Activated CD8-positive, alpha-beta T cell treated with anti-CD3 and anti-CD28 coated beads for 36 hours (primary cell): ENCODE measurements at regions not wholly inside any gene's neighbourhood (a gene's known extent, or its start where the extent isn't known, plus 50 kb on each side); places are given as distances from the start of the nearest gene placed in this dataset.
"Not testable (repeated sequence)": the region's sequence is repeated elsewhere in the genome, so short reads cannot be mapped to it uniquely, and the experiment has no call there.

ENCODE experiments used
- ATAC-seq: fragments of 200-7000 bp; cut with Tn5 transposase; one replicate; pipeline ENCODE4 v1.10.0; 2021; ENCODE audit warnings: mild to moderate bottlenecking, moderate library complexity
- CTCF ChIA-PET: fragments of 350-600 bp; sonication (Branson Sonifier 250); formaldehyde crosslinking; loops from one replicate; lab custom pipeline; 2021; ENCODE audit warnings: antibody characterized with exemption; lab: Charles Lee
- POLR2A ChIA-PET: fragments of 350-600 bp; sonication (Branson Sonifier 250); formaldehyde crosslinking; loops from one replicate; lab custom pipeline; 2021; ENCODE audit warnings: antibody characterized with exemption; lab: Charles Lee
- DNase-seq: peaks from one replicate; pipeline ENCODE4 v3.0.0-alpha.2; 2020
- H3K27ac Mint-ChIP-seq: one replicate; pipeline ENCODE4 v1.8.0; 2021; ENCODE audit warnings: mild to moderate bottlenecking, mixed read lengths
- H3K27me3 Mint-ChIP-seq: one replicate; pipeline ENCODE4 v1.8.0; 2021; ENCODE audit warnings: mixed read lengths
- H3K36me3 Mint-ChIP-seq: one replicate; pipeline ENCODE4 v1.8.0; 2021; ENCODE audit warnings: low read depth, mixed read lengths
- H3K4me1 Mint-ChIP-seq: one replicate; pipeline ENCODE4 v1.8.0; 2021; ENCODE audit warnings: low read depth, mixed read lengths
- H3K4me3 Mint-ChIP-seq: one replicate; pipeline ENCODE4 v1.8.0; 2021; ENCODE audit warnings: mild to moderate bottlenecking, moderate library complexity, mixed read lengths
- H3K9me3 Mint-ChIP-seq: one replicate; pipeline ENCODE4 v1.8.0; 2021; ENCODE audit warnings: mixed read lengths
- intact Hi-C: fragments of 100-400 bp; cut with micrococcal nuclease; formaldehyde crosslinking; loops from one replicate; pipeline ENCODE4 v1.10.0; 2022

GRCh38 chr9:40191403-40191802 lies 835.9 kb downstream of the SPATA31A1 start:
- H3K36me3 Mint-ChIP-seq, H3K27ac Mint-ChIP-seq, H3K4me1 Mint-ChIP-seq, CTCF ChIA-PET, intact Hi-C loops, H3K4me3 Mint-ChIP-seq, DNase-seq, ATAC-seq, H3K9me3 Mint-ChIP-seq, H3K27me3 Mint-ChIP-seq, POLR2A ChIA-PET: not testable (repeated sequence)

DNA sequence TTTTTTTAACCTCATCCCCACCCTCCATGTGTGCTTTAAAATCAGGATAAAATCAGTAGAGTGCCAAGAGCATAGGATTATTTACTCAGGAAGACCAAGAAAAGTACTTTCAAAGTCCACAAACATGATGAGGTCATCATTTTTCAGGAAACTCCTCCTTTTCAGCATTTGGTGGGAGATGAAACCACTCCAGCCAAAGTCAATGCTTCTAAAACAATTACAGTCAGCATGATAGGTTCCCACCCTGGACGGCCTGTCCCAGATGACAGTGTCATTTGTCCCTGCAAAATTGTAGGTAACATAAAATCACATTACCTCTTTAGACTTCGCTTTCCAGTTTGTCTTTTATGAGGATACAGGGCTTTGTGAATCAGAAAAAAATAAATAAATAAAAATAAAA lies 836.7 kb downstream of the SPATA31A1 start:
- DNase-seq, H3K27ac Mint-ChIP-seq, H3K4me1 Mint-ChIP-seq, ATAC-seq, H3K27me3 Mint-ChIP-seq, CTCF ChIA-PET, H3K4me3 Mint-ChIP-seq, H3K36me3 Mint-ChIP-seq, intact Hi-C loops, H3K9me3 Mint-ChIP-seq, POLR2A ChIA-PET: not testable (repeated sequence)

DNA sequence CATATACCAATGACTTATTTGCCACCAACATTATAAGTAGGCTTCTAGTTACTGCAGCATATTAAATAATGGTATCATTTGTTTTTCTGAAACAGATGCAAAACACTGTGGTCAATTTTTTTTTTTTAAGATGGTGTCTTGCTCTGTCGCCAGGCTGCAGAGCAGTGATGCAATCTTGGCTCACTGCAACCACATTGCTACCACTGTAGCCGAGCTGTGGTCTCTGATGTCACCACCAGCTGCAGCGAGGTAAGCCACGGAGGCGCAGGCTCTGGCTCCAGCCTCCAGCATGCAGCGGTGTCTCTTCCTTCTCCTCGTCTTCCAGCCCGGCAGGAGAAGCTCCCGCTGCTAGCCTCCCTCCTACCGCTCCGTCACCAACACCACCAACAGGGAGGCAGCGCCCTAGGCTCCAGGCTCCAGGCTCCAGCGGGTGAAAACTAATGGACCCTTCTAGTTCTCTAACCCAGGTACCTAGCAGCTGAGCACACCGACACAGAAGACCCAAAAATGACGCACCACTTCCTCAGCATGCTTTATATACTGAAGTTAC lies 840.8 kb downstream of the SPATA31A1 start:
- H3K27ac Mint-ChIP-seq, ATAC-seq, CTCF ChIA-PET, H3K27me3 Mint-ChIP-seq, intact Hi-C loops, DNase-seq, H3K4me3 Mint-ChIP-seq, H3K4me1 Mint-ChIP-seq, H3K36me3 Mint-ChIP-seq, POLR2A ChIA-PET, H3K9me3 Mint-ChIP-seq: not testable (repeated sequence)

DNA sequence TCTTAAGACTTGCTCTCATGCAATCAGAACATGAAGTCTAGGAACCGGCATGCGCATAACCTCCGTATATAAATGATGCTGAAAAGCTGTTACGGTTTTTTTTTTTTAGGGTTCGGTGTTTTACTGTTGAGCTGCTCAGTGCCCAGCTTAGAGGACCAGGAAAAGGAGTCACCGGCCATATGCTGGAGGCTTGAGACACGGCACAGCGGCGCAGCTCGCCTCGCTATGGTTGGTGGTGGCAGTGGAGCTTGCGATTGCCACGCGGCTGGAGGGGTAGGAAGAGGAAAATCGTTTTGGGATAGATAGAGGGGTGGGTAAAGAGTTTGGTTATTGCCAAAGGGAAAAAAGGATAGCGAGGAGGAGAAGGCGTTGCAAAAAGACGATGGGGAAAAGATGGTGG lies 841.3 kb downstream of the SPATA31A1 start:
- H3K27me3 Mint-ChIP-seq, CTCF ChIA-PET, H3K4me3 Mint-ChIP-seq, H3K36me3 Mint-ChIP-seq, DNase-seq, POLR2A ChIA-PET, intact Hi-C loops, H3K4me1 Mint-ChIP-seq, H3K27ac Mint-ChIP-seq, H3K9me3 Mint-ChIP-seq, ATAC-seq: not testable (repeated sequence)

DNA sequence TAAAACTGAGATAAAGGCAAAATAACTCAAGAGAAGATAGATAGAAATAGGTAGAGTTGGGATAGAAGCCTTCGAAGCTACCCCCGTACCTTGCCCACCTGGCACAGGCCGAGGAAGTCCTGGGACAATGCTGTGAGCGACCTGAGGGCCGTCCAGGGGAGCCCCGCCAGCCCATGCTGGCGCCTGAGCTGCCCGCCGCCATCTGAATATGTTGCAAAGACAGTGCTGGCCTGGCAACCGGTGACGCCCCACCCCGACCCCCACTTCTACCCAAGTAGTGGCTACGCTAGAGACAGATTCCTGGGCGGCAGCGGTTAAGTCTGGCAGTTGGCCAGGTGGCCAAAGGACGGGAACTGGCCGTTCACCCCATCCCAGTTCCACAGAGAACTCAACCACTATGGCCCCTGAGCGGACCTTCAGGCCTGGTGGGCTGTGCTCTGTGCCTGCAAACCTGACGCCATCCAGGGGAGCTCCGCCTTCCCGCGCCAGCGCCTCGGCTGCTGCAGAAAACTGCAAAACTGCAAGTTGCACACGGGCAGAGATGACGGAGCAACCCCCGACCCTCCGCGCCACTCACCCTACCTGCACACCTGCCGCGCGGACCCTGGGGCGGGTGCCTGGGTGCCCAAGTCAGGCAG lies 866.2 kb downstream of the SPATA31A1 start:
- ATAC-seq, POLR2A ChIA-PET, H3K27me3 Mint-ChIP-seq, intact Hi-C loops, DNase-seq, H3K4me1 Mint-ChIP-seq, CTCF ChIA-PET, H3K36me3 Mint-ChIP-seq, H3K4me3 Mint-ChIP-seq, H3K27ac Mint-ChIP-seq, H3K9me3 Mint-ChIP-seq: not testable (repeated sequence)

DNA sequence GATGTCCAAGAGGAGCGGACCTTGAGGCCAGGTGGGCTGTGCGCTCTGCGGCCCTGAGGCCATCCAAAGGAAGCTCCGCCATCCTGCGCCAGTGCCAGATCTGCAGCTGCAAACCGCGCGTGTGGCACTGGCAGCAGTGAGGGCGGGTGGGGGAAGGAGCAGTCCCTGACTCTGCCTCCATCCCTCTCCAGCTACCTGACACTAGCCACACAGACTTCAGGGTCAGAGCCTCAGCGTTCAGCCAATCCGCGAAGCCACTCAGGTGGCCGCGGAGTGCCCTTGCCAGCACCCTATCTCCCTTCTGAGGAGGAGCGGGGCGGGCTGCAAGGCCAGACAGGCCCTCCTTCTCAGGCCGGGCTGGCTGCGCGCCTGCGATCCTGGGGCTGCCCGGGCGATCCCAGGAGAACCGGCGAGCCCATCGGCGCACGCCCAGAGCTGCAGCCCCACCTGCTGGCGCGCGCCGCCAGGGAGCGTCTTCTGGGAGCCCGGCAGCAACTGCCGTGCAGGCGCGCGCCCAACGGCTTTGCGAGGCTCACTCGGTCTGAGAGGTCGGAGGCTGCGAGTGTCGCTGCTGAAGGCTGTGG lies 867.2 kb downstream of the SPATA31A1 start:
- CTCF ChIA-PET, intact Hi-C loops, H3K9me3 Mint-ChIP-seq, ATAC-seq, H3K4me1 Mint-ChIP-seq, H3K27me3 Mint-ChIP-seq, H3K4me3 Mint-ChIP-seq, H3K27ac Mint-ChIP-seq, H3K36me3 Mint-ChIP-seq, DNase-seq, POLR2A ChIA-PET: not testable (repeated sequence)

GRCh38 chr9:40223353-40223752 lies 867.9 kb downstream of the SPATA31A1 start:
- H3K36me3 Mint-ChIP-seq, ATAC-seq, H3K4me3 Mint-ChIP-seq, intact Hi-C loops, DNase-seq, H3K9me3 Mint-ChIP-seq, H3K4me1 Mint-ChIP-seq, H3K27me3 Mint-ChIP-seq, H3K27ac Mint-ChIP-seq, CTCF ChIA-PET, POLR2A ChIA-PET: not testable (repeated sequence)
